ENCODE measurements at regions not wholly inside any gene's neighbourhood (a gene's known extent, or its start where the extent isn't known, plus 50 kb on each side); places are given as distances from the start of the nearest gene placed in this dataset.

DNA sequence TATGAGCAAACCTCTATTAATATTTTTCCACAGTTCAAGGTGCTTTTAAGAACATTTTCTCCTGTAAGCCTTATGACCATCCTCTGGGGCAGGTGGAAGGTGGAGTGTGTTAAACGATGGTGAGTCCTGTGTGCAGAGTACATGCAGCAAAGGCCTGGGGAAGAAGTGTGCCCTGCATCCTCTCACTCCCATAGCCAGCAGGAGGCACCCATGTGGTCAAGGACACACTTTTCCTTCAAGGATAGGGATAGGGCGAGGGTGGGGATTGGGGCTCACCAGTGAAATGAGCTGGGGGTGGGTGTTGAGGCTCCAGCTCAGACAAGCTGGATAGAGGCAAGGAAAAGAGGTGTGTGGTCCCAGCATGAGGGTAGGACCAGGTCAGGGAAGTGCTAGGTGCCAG lies 120.8 kb upstream of the KCNE2 start:
- H3K9ac ChIP-seq (ENCODE audit: low read length in 5 of 5), result no peak overlapping the region
- no peak overlapping the region for H3K4me3 ChIP-seq (ENCODE audit: low read depth in 1 of 5, low read length in 5 of 5)
- peaks cover 0 to 10% (median 5%) of the 10 kb centered on the region in 5 donors for H3K9me3 ChIP-seq (ENCODE audit: control insufficient read depth in 5 of 5, low read length in 5 of 5)
- H3K27me3 ChIP-seq (ENCODE audit: control insufficient read depth in 5 of 5, insufficient read depth in 4 of 5, low read length in 5 of 5), result no peaks in the 10 kb centered on the region
- no peak overlapping the region for H3K27ac ChIP-seq (ENCODE audit: low read depth, low read length)
- H3K36me3 ChIP-seq (ENCODE audit: control insufficient read depth in 5 of 5, insufficient read depth in 5 of 5, low read length in 5 of 5), result no peaks in the 10 kb centered on the region
- no peaks in the 10 kb centered on the region for H3K4me1 ChIP-seq (ENCODE audit: control insufficient read depth in 5 of 5, insufficient read depth in 5 of 5, low read length in 5 of 5)

GRCh38 chr21:34243562-34243961 lies 120.2 kb upstream of the KCNE2 start:
- H3K27ac ChIP-seq (ENCODE audit: low read depth, low read length), result no peak overlapping the region
- H3K27me3 ChIP-seq (ENCODE audit: control insufficient read depth in 5 of 5, insufficient read depth in 4 of 5, low read length in 5 of 5), result no peaks in the 10 kb centered on the region
- H3K36me3 ChIP-seq (ENCODE audit: control insufficient read depth in 5 of 5, insufficient read depth in 5 of 5, low read length in 5 of 5), result no peaks in the 10 kb centered on the region
- no peak overlapping the region for H3K4me3 ChIP-seq (ENCODE audit: low read depth in 1 of 5, low read length in 5 of 5)
- no peak overlapping the region for H3K9ac ChIP-seq (ENCODE audit: low read length in 5 of 5)
- peaks cover 0 to 11% (median 5%) of the 10 kb centered on the region in 5 donors for H3K9me3 ChIP-seq (ENCODE audit: control insufficient read depth in 5 of 5, low read length in 5 of 5)
- no peaks in the 10 kb centered on the region for H3K4me1 ChIP-seq (ENCODE audit: control insufficient read depth in 5 of 5, insufficient read depth in 5 of 5, low read length in 5 of 5)

DNA sequence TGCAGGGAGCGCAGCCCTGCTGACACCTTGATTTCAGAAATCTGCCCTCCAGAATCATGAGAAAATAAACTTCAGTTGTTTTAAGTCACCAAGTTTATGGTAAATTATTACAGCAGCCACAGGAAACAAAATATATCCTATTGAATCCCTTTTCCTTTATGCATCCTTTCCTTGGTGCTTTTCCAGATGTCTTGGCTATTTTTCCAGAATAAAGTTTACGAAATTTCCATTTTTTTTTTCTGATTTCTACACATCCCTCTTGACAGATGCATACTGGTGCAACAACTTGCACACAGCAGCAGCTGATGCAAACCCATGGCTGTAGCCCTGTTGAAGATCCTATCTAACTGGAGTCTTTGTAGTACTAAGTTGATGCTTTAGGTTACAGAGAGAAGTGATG lies 111.1 kb upstream of the KCNE2 start:
- Histone ChIP-seq H3K27ac (ENCODE audit: low read depth, low read length) (no peak overlapping the region), H3K36me3 (ENCODE audit: control insufficient read depth in 5 of 5, insufficient read depth in 5 of 5, low read length in 5 of 5) (no peaks in the 10 kb centered on the region), H3K4me1 (ENCODE audit: control insufficient read depth in 5 of 5, insufficient read depth in 5 of 5, low read length in 5 of 5) (peaks cover 0 to 12% (median 6%) of the 10 kb centered on the region in 5 donors), H3K9ac (ENCODE audit: low read length in 5 of 5) (no peak overlapping the region), H3K9me3 (ENCODE audit: control insufficient read depth in 5 of 5, low read length in 5 of 5) (peaks cover 0 to 13% (median 8%) of the 10 kb centered on the region in 5 donors), H3K27me3 (ENCODE audit: control insufficient read depth in 5 of 5, insufficient read depth in 4 of 5, low read length in 5 of 5) (no peaks in the 10 kb centered on the region), H3K4me3 (ENCODE audit: low read depth in 1 of 5, low read length in 5 of 5) (no peak overlapping the region)

- peaks cover 0 to 10% (median 5%) of the 10 kb centered on the region in 5 donors for H3K9me3 ChIP-seq (ENCODE audit: control insufficient read depth in 5 of 5, low read length in 5 of 5)
- H3K36me3 ChIP-seq (ENCODE audit: control insufficient read depth in 5 of 5, insufficient read depth in 5 of 5, low read length in 5 of 5), result no peaks in the 10 kb centered on the region
- H3K27me3 ChIP-seq (ENCODE audit: control insufficient read depth in 5 of 5, insufficient read depth in 4 of 5, low read length in 5 of 5), result no peaks in the 10 kb centered on the region
- no peak overlapping the region for H3K9ac ChIP-seq (ENCODE audit: low read length in 5 of 5)
- peaks cover 0 to 12% (median 6%) of the 10 kb centered on the region in 5 donors for H3K4me1 ChIP-seq (ENCODE audit: control insufficient read depth in 5 of 5, insufficient read depth in 5 of 5, low read length in 5 of 5)
- H3K27ac ChIP-seq (ENCODE audit: low read depth, low read length), result no peak overlapping the region
- H3K4me3 ChIP-seq (ENCODE audit: low read depth in 1 of 5, low read length in 5 of 5), result no peak overlapping the region
These were observed 108.7 kb upstream of the KCNE2 start for GRCh38 chr21:34255073-34255472.

- no peak overlapping the region for H3K9ac ChIP-seq (ENCODE audit: low read length in 5 of 5)
- peaks cover 0 to 13% (median 12%) of the 10 kb centered on the region in 5 donors for H3K9me3 ChIP-seq (ENCODE audit: control insufficient read depth in 5 of 5, low read length in 5 of 5)
- peaks cover 0 to 35% (median 24%) of the 10 kb centered on the region in 5 donors for H3K4me1 ChIP-seq (ENCODE audit: control insufficient read depth in 5 of 5, insufficient read depth in 5 of 5, low read length in 5 of 5)
- H3K27me3 ChIP-seq (ENCODE audit: control insufficient read depth in 5 of 5, insufficient read depth in 4 of 5, low read length in 5 of 5), result no peaks in the 10 kb centered on the region
- no peaks in the 10 kb centered on the region for H3K36me3 ChIP-seq (ENCODE audit: control insufficient read depth in 5 of 5, insufficient read depth in 5 of 5, low read length in 5 of 5)
- H3K27ac ChIP-seq (ENCODE audit: low read depth, low read length), result no peak overlapping the region
- no peak overlapping the region for H3K4me3 ChIP-seq (ENCODE audit: low read depth in 1 of 5, low read length in 5 of 5)
These were observed 103.4 kb upstream of the KCNE2 start for GRCh38 chr21:34260277-34261008.

- Histone ChIP-seq H3K27ac (ENCODE audit: low read depth, low read length) (peak overlapping the region; percentile 21), H3K4me3 (ENCODE audit: low read depth in 1 of 5, low read length in 5 of 5) (peak overlapping the region in 1 of 5 donors; percentile 19), H3K9ac (ENCODE audit: low read length in 5 of 5) (no peak overlapping the region), H3K4me1 (ENCODE audit: control insufficient read depth in 5 of 5, insufficient read depth in 5 of 5, low read length in 5 of 5) (peaks cover 0 to 36% (median 28%) of the 10 kb centered on the region in 5 donors), H3K36me3 (ENCODE audit: control insufficient read depth in 5 of 5, insufficient read depth in 5 of 5, low read length in 5 of 5) (no peaks in the 10 kb centered on the region), H3K27me3 (ENCODE audit: control insufficient read depth in 5 of 5, insufficient read depth in 4 of 5, low read length in 5 of 5) (no peaks in the 10 kb centered on the region), H3K9me3 (ENCODE audit: control insufficient read depth in 5 of 5, low read length in 5 of 5) (peaks cover 0 to 12% (median 10%) of the 10 kb centered on the region in 5 donors)
These were observed 101.9 kb upstream of the KCNE2 start for GRCh38 chr21:34261841-34262468.

DNA sequence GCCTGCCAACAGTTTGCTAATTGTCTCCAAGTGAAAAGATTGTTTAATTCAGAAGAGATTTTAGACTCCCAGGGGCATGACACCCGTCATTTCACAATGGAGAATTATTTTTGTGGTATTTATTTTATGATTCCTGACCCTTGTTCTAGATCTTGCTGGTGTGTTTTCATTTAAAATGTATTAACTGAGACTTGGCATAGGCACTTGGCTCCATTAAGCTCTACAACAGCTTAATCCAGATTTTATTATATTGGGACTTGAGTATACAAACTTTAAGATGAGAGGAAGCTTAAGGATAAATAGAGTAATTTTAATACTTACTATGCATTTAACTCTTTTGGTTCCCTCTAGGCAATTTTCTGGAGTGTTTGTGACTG lies 101.3 kb upstream of the KCNE2 start:
- Histone ChIP-seq H3K4me3 (ENCODE audit: low read depth in 1 of 5, low read length in 5 of 5) (no peak overlapping the region), H3K36me3 (ENCODE audit: control insufficient read depth in 5 of 5, insufficient read depth in 5 of 5, low read length in 5 of 5) (no peaks in the 10 kb centered on the region), H3K9ac (ENCODE audit: low read length in 5 of 5) (no peak overlapping the region), H3K27ac (ENCODE audit: low read depth, low read length) (peak overlapping the region; percentile 21), H3K27me3 (ENCODE audit: control insufficient read depth in 5 of 5, insufficient read depth in 4 of 5, low read length in 5 of 5) (no peaks in the 10 kb centered on the region), H3K4me1 (ENCODE audit: control insufficient read depth in 5 of 5, insufficient read depth in 5 of 5, low read length in 5 of 5) (peaks cover 0 to 36% (median 28%) of the 10 kb centered on the region in 5 donors), H3K9me3 (ENCODE audit: control insufficient read depth in 5 of 5, low read length in 5 of 5) (peaks cover 0 to 12% (median 10%) of the 10 kb centered on the region in 5 donors)

GRCh38 chr21:34263629-34264028 lies 100.2 kb upstream of the KCNE2 start:
- H3K4me1 ChIP-seq (ENCODE audit: control insufficient read depth in 5 of 5, insufficient read depth in 5 of 5, low read length in 5 of 5), result peaks cover 0 to 36% (median 28%) of the 10 kb centered on the region in 5 donors
- H3K4me3 ChIP-seq (ENCODE audit: low read depth in 1 of 5, low read length in 5 of 5), result no peak overlapping the region
- peaks cover 0 to 12% (median 10%) of the 10 kb centered on the region in 5 donors for H3K9me3 ChIP-seq (ENCODE audit: control insufficient read depth in 5 of 5, low read length in 5 of 5)
- no peaks in the 10 kb centered on the region for H3K36me3 ChIP-seq (ENCODE audit: control insufficient read depth in 5 of 5, insufficient read depth in 5 of 5, low read length in 5 of 5)
- no peaks in the 10 kb centered on the region for H3K27me3 ChIP-seq (ENCODE audit: control insufficient read depth in 5 of 5, insufficient read depth in 4 of 5, low read length in 5 of 5)
- no peak overlapping the region for H3K27ac ChIP-seq (ENCODE audit: low read depth, low read length)
- H3K9ac ChIP-seq (ENCODE audit: low read length in 5 of 5), result no peak overlapping the region

DNA sequence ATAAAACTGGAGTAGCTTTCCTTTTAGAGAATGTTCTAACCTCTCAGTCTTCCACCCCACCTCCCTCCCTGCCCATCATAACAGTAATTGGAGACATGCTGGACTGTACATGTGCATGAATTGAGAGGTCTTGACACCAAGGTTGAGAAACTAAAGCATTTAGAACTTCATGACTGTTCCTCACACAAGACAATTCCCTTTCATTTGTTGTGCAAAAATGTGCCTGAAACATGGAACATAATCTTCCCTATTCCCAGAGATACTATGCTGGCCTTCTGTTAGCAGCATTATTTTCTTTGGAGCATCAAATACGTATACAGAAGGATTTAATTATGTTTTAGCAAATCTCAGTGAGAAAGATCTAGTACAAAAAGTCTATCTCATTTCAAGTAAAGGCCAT lies 97.5 kb upstream of the KCNE2 start:
- no peak overlapping the region for H3K27ac ChIP-seq (ENCODE audit: low read depth, low read length)
- peaks cover 0 to 12% (median 10%) of the 10 kb centered on the region in 5 donors for H3K9me3 ChIP-seq (ENCODE audit: control insufficient read depth in 5 of 5, low read length in 5 of 5)
- H3K9ac ChIP-seq (ENCODE audit: low read length in 5 of 5), result no peak overlapping the region
- H3K27me3 ChIP-seq (ENCODE audit: control insufficient read depth in 5 of 5, insufficient read depth in 4 of 5, low read length in 5 of 5), result no peaks in the 10 kb centered on the region
- no peaks in the 10 kb centered on the region for H3K36me3 ChIP-seq (ENCODE audit: control insufficient read depth in 5 of 5, insufficient read depth in 5 of 5, low read length in 5 of 5)
- peaks cover 0 to 44% (median 32%) of the 10 kb centered on the region in 5 donors for H3K4me1 ChIP-seq (ENCODE audit: control insufficient read depth in 5 of 5, insufficient read depth in 5 of 5, low read length in 5 of 5)
- H3K4me3 ChIP-seq (ENCODE audit: low read depth in 1 of 5, low read length in 5 of 5), result no peak overlapping the region

- Histone ChIP-seq H3K27me3 (ENCODE audit: control insufficient read depth in 5 of 5, insufficient read depth in 4 of 5, low read length in 5 of 5) (no peaks in the 10 kb centered on the region), H3K9me3 (ENCODE audit: control insufficient read depth in 5 of 5, low read length in 5 of 5) (peaks cover 0 to 9% (median 7%) of the 10 kb centered on the region in 5 donors), H3K4me3 (ENCODE audit: low read depth in 1 of 5, low read length in 5 of 5) (no peak overlapping the region), H3K36me3 (ENCODE audit: control insufficient read depth in 5 of 5, insufficient read depth in 5 of 5, low read length in 5 of 5) (no peaks in the 10 kb centered on the region), H3K9ac (ENCODE audit: low read length in 5 of 5) (no peak overlapping the region), H3K4me1 (ENCODE audit: control insufficient read depth in 5 of 5, insufficient read depth in 5 of 5, low read length in 5 of 5) (peaks cover 0 to 43% (median 30%) of the 10 kb centered on the region in 5 donors), H3K27ac (ENCODE audit: low read depth, low read length) (no peak overlapping the region)
These were observed 95.3 kb upstream of the KCNE2 start for GRCh38 chr21:34268493-34268892.

All from subcutaneous abdominal adipose tissue (tissue), 5 donors.